Hematopoietic multipotent progenitor cell treated with erythropoietin and hydrocortisone succinate and interleukin-3 and kit ligand, for 4 days (in vitro differentiated cells): ENCODE measurements at regions not wholly inside any gene's neighbourhood (a gene's known extent, or its start where the extent isn't known, plus 50 kb on each side); places are given as distances from the start of the nearest gene placed in this dataset.
"Not testable (repeated sequence)": the region's sequence is repeated elsewhere in the genome, so short reads cannot be mapped to it uniquely, and the experiment has no call there.

Experiments used
- DNase-seq: peaks from one replicate; pipeline ENCODE4 v3.0.0-alpha.2; 2015

- DNase-seq = no peak
Observed at GRCh38 chr2:18304849-18305248, 255.6 kb downstream of the RDH14 start.

GRCh38 chr2:18301421-18302139 lies 258.9 kb downstream of the RDH14 start:
- no peak for DNase-seq

- no peak for DNase-seq
Observed at GRCh38 chr2:18299423-18300212, 260.8 kb downstream of the RDH14 start.

DNA sequence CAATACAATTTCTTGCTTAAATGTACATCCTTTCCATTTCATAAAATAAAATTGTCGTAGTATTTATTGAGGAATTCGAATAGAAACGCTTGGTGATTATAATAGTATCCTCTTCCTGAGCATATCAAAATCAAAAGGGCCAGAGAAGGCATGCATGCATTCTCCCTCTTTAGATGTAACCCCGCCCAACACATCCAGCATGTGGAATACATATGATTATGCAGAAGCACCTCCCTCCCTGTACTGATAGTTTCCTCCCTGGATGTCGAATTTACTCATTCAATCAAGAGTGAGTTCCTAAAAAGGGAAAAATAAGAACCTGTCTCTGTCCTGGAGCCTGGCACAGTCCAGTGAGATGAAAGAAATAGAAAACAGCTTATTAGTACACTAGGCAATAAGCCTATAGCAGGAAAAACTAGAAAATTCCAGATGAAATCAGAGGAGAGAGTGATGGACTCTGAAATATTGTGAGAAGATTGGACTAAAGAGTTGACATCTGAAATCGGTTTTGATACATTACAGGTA lies 262.9 kb downstream of the RDH14 start:
- no peak for DNase-seq

- no peak for DNase-seq
Observed at GRCh38 chr2:18290386-18290785, 270.1 kb downstream of the RDH14 start.

- no peak for DNase-seq
Observed at GRCh38 chr2:18286897-18287296, 273.6 kb downstream of the RDH14 start.

- DNase-seq = no peak
Observed at GRCh38 chr2:18284331-18284730, 276.1 kb downstream of the RDH14 start.

DNA sequence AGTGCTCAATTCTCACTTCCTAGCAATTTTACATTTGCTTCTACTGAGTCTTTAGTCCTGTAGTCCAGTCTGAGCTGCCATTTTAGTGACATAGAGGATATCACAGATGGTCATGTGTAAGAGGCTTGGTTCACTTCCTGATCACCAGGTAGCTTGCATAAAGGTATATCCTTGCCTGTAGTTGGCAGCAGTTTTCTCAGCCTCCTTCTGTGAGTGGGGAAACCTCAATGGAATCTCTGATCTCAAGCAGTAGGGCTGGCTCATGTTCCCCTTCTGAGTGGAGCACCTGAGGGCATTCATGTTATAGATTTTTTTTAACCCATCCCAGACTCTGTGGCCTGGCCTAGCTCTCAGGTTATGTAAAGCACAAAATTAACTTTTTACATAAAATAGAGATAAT lies 278.4 kb downstream of the RDH14 start:
- no peak for DNase-seq

- DNase-seq = no peak
Observed at GRCh38 chr2:18276583-18277075, 283.8 kb downstream of the RDH14 start.

GRCh38 chr2:18273205-18273604 lies 287.2 kb downstream of the RDH14 start:
- DNase-seq = no peak

- no peak for DNase-seq
Observed at GRCh38 chr2:18272148-18272494, 288.3 kb downstream of the RDH14 start.

- DNase-seq = no peak
Observed at GRCh38 chr2:18271370-18272147, 288.9 kb downstream of the RDH14 start.

DNA sequence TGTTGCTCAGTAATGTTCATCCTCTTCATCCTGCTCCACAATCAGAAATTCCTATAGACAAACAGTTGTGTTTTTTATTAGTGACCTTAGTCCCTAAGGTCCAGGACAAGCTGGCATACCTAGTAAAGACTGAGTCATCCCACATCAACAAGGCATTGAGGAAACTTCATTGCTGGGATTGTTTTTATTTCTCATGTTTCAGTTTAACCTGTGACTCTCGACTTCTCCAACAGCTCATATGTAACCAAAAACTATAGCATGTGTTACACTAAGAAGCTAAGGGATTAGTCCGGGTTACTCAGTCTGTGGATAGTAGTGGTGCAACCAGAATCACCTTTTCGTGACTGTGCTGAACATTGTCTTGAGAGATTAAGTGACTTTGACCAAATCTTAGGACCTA lies 292.1 kb downstream of the RDH14 start:
- no peak for DNase-seq

GRCh38 chr2:18267501-18267900 lies 293.0 kb downstream of the RDH14 start:
- no peak for DNase-seq

- DNase-seq = not testable (repeated sequence)
Observed at GRCh38 chr2:18266699-18267098, 293.8 kb downstream of the RDH14 start.

- peak; percentile 58 for DNase-seq
Observed at GRCh38 chr2:18265614-18266586, 294.6 kb downstream of the RDH14 start.

DNA sequence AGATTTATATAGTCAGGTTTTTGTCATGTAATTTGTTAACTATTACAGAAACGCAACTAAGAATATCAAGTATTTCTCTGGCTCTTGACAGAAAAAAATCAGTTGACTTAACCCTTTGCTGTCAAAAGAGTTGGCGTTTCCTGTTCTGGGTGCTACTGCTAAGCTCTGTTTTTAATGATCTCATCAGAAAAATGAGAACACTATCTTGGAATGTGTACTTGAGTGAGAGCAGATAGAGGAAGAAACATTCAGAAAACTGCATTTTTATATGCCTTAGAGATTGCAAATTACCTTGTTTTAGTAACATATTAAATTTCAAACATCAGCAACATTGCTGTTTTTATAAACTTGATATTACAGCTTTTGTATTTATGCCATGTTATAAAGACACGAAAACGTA lies 297.9 kb downstream of the RDH14 start:
- no peak for DNase-seq

GRCh38 chr2:18253686-18254197 lies 306.7 kb downstream of the RDH14 start:
- no peak for DNase-seq

- no peak for DNase-seq
Observed at GRCh38 chr2:18251486-18251885, 309.0 kb downstream of the RDH14 start.

- no peak for DNase-seq
Observed at GRCh38 chr2:18247282-18248110, 313.0 kb downstream of the RDH14 start.

GRCh38 chr2:18245375-18245774 lies 315.1 kb downstream of the RDH14 start:
- DNase-seq = no peak
